ENCODE measurements at regions not wholly inside any gene's neighbourhood (a gene's known extent, or its start where the extent isn't known, plus 50 kb on each side); places are given as distances from the start of the nearest gene placed in this dataset.

GRCh38 chr1:38448893-38449292 is 402.3 kb upstream of the POU3F1 start:
- no peak for DNase-seq (ENCODE audit: low read depth)
- H3K4me3 ChIP-seq (ENCODE audit: low read depth, low read length), result no peak overlapping the region
- no peak for TF ChIP-seq CTCF (IDR thresholded peaks at IDR 0.05; ENCODE audit: insufficient read depth, low read depth, low read length, missing control alignments)

GRCh38 chr1:38446936-38447335 is 400.3 kb upstream of the POU3F1 start:
- TF ChIP-seq CTCF (IDR thresholded peaks at IDR 0.05; ENCODE audit: insufficient read depth, low read depth, low read length, missing control alignments), result no peak
- DNase-seq (ENCODE audit: low read depth), result no peak
- H3K4me3 ChIP-seq (ENCODE audit: low read depth, low read length), result no peak overlapping the region

GRCh38 chr1:38444770-38445442 is 398.3 kb upstream of the POU3F1 start:
- H3K4me3 ChIP-seq (ENCODE audit: low read depth, low read length), result no peak overlapping the region
- no peak for DNase-seq (ENCODE audit: low read depth)
- no peak for TF ChIP-seq CTCF (IDR thresholded peaks at IDR 0.05; ENCODE audit: insufficient read depth, low read depth, low read length, missing control alignments)

GRCh38 chr1:38444311-38444710 is 397.7 kb upstream of the POU3F1 start:
- DNase-seq (ENCODE audit: low read depth), result no peak
- no peak for TF ChIP-seq CTCF (IDR thresholded peaks at IDR 0.05; ENCODE audit: insufficient read depth, low read depth, low read length, missing control alignments)
- no peak overlapping the region for H3K4me3 ChIP-seq (ENCODE audit: low read depth, low read length)

GRCh38 chr1:38440402-38440801 is 393.8 kb upstream of the POU3F1 start:
- H3K4me3 ChIP-seq (ENCODE audit: low read depth, low read length), result no peak overlapping the region
- TF ChIP-seq CTCF (IDR thresholded peaks at IDR 0.05; ENCODE audit: insufficient read depth, low read depth, low read length, missing control alignments), result no peak
- DNase-seq (ENCODE audit: low read depth), result no peak

GRCh38 chr1:38436749-38437148 is 390.2 kb upstream of the POU3F1 start:
- DNase-seq (ENCODE audit: low read depth), result no peak
- H3K4me3 ChIP-seq (ENCODE audit: low read depth, low read length), result no peak overlapping the region
- no peak for TF ChIP-seq CTCF (IDR thresholded peaks at IDR 0.05; ENCODE audit: insufficient read depth, low read depth, low read length, missing control alignments)

GRCh38 chr1:38436006-38436405 is 389.4 kb upstream of the POU3F1 start:
- no peak overlapping the region for H3K4me3 ChIP-seq (ENCODE audit: low read depth, low read length)
- TF ChIP-seq CTCF (IDR thresholded peaks at IDR 0.05; ENCODE audit: insufficient read depth, low read depth, low read length, missing control alignments), result no peak
- DNase-seq (ENCODE audit: low read depth), result no peak

Measured in GM12865 (cell line).